Stimulated activated CD8-positive, alpha-beta memory T cell treated with anti-CD3 and anti-CD28 coated beads, Interleukin-7, amount 100 ng/mL, for 48 hours (primary cell): ENCODE measurements at regions not wholly inside any gene's neighbourhood (a gene's known extent, or its start where the extent isn't known, plus 50 kb on each side); places are given as distances from the start of the nearest gene placed in this dataset.

Source experiments
- DNase-seq, 2 donors: peaks; one replicate each; pipeline ENCODE4 v3.0.0-alpha.2; 2020; ENCODE audit warnings: low read depth in 1 of 2; ENCODE audit errors: extremely low read depth in 1 of 2

- no peak for DNase-seq
Measured at GRCh38 chr6:119581220-119581619, 231.7 kb upstream of the MAN1A1 start.

DNA sequence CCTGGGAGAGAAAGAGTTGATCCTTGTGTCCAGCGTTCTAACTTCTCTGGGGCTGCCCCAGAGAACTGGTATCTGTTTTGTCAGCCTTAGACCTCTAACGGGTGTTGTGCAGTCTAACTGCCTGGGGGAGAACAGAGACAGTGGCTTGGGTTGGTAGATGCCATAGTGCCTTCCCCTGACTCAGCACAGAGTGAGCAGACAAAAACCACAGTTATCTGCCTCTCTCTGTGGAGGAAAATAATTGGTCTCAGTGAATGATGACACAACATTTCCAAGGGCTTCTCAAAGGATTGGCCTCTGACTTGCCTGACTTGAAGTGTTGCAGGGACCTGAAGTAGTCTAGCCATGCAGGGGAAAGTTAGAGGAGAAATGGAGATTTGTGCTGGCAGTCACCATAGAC, 226.2 kb upstream of the MAN1A1 start:
- no peak for DNase-seq

DNA sequence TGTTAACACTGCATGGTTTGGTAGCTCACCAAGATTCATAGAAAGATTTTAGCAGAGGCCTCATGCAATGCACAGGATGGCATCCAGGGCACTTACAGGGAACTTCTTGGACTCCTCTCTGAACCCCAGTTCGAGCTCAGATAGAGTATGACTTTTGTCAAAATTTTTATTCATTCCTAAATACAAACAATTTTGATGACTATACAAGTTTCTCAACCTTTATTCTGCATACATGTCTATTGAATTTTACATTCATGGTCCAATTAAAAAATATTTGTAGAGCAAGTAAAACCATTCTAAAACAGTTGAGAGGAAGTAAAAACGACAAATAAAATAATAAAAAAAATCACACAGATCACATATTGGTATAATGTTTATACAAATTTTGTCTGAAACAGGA, 219.0 kb upstream of the MAN1A1 start:
- DNase-seq, result no peak

DNA sequence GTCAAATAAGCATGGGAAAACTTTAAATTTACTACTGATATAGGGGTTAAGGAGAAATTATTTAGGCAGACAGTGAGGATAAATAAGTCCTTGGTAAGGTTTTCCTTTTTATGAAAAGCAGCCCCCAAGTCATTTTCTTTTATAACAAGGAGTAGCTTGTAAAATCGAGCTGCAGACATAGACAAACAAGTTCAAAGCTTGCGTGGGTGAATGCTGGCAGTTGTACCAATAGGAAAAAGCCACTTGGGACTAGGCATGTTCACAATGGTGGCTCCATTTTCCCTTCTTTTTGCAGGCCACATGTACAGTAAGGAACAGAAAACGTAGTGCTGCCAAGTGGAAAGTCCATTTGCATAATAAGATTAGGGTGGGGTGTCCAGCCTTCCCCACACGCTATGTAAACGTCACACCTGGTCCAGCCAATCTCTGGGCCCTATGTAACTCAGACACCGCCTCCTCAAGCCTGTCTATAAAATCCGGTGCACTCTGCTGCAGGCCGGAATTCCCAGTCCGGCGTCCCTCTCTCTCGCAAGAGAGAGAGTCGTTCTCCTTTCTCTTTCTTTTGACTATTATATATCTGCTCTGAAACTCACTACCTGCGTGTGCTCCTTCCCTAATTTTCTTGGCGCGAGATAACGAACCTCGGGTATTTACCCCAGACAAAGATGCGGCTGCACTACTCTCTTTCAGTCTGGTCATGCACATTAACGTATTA, 217.1 kb upstream of the MAN1A1 start:
- DNase-seq, result no peak

- no peak for DNase-seq
Measured at GRCh38 chr6:119565893-119566292, 216.3 kb upstream of the MAN1A1 start.

DNA sequence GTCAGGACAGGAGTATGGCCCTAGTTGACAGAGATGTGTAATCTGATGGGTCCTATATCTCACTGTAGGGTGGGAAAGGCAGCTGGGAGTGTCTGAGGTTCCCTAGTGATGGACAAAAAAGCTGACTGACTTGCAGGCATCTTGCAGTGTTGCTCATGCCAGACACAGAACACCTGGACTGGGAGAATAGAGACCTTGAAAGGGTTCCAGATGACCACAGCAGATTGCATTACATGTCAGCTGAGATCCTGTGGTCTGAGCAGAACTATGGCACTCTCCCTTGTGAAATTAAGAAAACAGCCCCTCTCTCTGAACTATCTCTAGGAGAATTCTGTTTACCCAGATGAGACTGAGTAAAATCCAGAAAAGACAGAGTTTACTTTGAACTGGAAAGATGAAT, 212.6 kb upstream of the MAN1A1 start:
- DNase-seq, result no peak

DNA sequence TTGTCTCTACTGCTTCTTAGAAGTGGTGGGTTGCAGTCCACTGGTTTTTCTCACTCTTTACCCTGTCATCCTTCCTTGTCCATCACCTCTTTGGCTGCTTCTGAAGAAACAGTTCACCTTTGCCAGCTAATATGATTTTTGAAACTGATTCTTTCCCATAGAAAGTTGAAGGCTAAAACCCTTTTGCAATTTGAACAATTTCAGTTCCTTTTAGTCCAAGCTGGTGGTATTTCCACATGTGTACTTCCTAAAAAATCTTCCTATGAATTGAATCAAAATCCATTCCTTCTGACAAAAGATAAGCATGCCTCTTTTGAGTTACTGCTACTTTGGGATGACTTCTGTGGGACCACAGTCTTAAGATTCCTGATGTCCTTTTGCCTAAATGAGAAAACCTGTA, 210.0 kb upstream of the MAN1A1 start:
- no peak for DNase-seq

- no peak for DNase-seq
Measured at GRCh38 chr6:119557239-119557638, 207.7 kb upstream of the MAN1A1 start.

DNA sequence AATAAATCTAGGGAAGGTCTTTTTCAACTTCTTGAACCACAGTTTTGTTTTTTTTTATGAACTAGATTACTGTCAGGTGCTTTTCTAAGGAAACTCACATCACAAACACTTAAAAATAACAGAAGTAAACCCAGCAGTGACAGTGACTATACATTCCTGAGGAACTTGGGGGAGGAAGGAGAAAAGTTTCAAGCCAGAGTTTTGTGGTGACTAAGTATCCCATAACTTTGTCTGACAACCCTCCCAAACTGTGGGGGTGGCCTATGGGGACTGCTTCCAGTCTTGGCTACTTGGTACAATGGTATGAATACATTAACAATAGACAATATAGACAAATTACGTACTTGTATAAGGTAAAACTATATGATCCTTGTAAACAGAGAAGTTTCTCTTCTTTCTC, 202.5 kb upstream of the MAN1A1 start:
- DNase-seq, result no peak

- DNase-seq, result no peak
Measured at GRCh38 chr6:119547024-119547423, 197.5 kb upstream of the MAN1A1 start.

- DNase-seq, result no peak
Measured at GRCh38 chr6:119545245-119545644, 195.7 kb upstream of the MAN1A1 start.

GRCh38 chr6:119544325-119545175, 195.0 kb upstream of the MAN1A1 start:
- no peak for DNase-seq

- DNase-seq, result no peak
Measured at GRCh38 chr6:119543332-119543731, 193.8 kb upstream of the MAN1A1 start.

GRCh38 chr6:119542037-119542436, 192.5 kb upstream of the MAN1A1 start:
- DNase-seq, result no peak

DNA sequence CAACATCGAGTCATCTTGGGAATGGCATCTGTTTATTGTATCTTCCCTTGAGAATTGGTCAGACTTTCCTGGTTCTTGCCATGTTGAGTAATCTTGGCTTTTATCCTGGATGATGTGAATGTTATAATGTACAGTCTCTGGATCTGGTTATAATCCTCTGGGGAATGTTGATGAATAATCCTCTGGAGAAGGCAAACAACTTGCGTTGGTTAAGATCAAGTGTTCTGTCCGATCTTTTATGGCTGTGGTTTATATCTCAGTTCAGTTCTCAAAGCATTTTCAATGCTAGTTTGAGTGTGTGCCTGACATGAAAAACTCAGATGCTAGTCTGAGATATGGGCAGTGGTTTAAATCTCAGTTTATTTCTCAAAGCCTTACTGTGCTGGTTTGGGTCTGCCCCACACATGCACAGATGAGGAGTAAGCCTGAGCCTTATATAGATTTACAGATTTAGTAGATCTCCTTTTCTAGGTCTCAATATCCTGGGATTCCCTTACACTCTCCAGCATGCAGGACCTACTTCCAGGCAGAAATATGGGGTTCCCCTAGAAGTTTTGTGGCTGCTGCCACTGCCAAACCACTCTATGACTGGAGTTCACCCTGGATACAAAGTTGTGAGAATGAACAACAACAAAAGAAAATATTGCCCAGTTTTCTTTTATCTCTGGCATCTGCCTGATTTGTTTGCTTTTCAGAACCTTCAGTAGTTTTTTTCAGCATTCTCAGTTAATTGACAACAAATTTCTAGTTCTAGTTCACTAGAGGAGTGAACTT, 191.8 kb upstream of the MAN1A1 start:
- no peak for DNase-seq

DNA sequence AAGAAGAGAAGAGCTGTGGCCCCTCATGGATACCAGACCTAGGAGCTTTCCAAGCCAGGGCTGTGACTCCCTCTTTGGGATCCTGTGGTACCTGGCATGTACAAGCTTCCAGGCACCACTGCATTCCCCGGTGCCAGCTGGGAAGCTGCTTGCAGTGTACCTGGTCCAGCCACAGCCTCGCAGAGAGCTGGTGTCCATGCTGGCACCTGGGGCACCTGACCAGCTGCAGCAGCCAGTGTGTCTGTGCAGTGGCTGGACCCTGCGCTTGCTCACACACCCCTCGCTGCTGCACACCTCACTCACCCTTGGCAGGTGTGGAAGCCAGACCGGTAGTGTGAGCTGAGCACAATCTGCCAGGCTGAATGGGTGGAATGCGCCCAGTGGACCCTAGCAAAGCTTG, 190.9 kb upstream of the MAN1A1 start:
- DNase-seq, result no peak

GRCh38 chr6:119539066-119539746, 189.6 kb upstream of the MAN1A1 start:
- DNase-seq, result no peak

GRCh38 chr6:119536666-119537065, 187.1 kb upstream of the MAN1A1 start:
- DNase-seq, result no peak

DNA sequence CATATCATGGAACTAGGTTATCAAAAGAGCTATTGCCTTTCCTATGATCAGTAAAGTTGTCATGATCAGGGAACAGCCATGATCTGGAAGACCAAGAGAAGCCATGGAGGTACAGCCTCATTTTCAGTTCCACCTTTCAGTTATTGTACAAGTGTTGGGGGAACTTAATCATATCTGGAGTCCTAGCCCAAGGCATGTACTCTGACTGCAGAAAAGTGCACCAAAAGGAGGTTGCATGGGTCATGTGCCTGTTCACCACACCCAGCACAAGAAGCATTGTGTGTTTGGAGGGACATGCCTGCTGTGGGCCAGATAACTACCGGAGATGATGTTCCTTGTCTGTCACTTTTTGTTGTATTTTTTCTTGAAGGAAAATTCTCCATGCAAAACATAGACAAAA, 185.8 kb upstream of the MAN1A1 start:
- no peak for DNase-seq

DNA sequence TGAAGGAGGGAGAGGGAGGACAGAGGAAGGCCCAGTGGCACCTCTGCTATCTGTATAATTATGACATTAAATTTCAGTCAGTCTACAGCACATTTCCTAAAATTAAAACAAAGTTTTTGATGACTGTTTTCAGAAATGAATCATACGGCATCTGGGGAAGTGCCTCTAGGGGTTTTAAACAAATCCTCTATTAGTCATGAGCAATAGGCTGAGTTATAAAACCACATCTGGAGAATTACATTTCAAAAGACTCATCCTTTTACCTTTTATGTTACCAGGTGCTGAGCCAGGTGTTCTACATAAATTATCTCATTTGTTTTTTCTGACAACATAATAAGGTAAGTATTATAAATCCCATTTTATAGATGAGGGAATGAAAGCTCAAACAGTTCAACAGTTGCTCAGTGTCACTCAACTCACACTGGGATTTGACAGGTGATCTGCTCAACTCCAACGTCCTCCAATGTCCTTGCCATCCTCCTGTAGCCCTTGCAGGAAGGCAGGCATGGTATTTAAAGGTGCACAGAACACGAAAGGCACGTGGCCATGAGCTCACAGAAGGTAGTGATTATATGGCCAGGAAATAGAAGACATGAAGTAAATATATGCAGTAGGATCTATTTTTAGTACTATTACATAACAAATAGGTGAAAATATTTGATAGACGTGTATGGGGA, 184.2 kb upstream of the MAN1A1 start:
- no peak for DNase-seq

DNA sequence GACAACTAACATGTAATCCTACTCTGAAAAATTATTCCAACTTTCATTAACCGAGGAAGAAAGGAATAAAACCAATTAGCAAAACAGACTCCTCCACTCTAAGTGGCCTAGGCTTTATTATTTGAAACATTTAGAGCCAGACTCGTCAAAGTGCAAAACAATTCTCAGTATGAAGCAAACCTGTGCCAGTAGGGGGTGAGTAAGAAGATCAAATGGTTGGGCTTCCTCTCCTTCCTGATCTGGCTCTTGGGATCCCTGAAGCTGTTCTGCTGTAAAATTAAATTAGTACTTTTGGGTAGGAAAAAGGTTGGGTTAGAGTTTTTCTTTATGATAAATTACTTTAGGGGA, 177.6 kb upstream of the MAN1A1 start:
- no peak for DNase-seq
